ENCODE measurements at regions not wholly inside any gene's neighbourhood (a gene's known extent, or its start where the extent isn't known, plus 50 kb on each side); places are given as distances from the start of the nearest gene placed in this dataset.

DNA sequence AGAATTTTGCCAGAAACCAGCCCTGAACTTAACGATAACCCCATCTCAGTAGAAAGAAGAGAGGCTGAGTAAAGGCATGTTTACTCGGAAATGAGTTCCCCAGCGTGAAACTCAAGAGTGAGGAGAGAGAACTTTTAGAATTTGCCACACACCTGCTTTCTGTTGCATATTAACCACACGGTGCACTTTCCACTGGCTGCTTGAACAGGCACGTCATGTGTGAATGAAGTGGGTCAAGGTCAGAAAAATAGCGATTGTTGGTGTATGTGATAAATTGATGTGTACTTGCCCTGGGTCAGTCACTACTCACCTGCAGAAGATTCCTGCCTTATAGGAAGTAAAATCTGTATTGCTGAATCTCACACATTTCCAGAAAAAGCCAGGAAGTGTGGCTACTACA is 395.7 kb downstream of the TRIML1 start:
- intact Hi-C loops (cut with micrococcal nuclease) = no loop called here

- intact Hi-C loops (cut with micrococcal nuclease) = no loop called here
Measured at GRCh38 chr4:188536826-188537225, 397.6 kb downstream of the TRIML1 start.

GRCh38 chr4:188550296-188550695 is 411.1 kb downstream of the TRIML1 start:
- intact Hi-C loops (cut with micrococcal nuclease) = no loop called here

DNA sequence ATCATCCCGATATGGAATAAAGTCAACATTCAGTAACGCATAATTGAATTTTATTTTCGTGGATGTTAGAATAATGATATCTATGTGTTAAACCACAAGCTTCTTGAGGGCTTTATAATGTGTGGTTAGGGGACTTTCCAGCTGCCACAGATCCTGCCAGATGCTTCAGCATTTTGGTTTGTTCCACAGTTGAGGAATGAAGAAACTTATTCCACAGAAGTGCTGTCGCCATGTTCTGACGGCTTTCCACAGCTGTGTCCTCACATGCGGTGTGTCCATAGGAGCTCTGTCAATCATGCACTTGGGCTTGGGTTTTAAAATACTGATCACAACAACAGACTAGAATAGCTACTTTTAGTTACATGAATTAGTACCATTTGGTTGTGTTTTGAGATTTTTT is 411.9 kb downstream of the TRIML1 start:
- intact Hi-C loops (cut with micrococcal nuclease) = no loop called here

DNA sequence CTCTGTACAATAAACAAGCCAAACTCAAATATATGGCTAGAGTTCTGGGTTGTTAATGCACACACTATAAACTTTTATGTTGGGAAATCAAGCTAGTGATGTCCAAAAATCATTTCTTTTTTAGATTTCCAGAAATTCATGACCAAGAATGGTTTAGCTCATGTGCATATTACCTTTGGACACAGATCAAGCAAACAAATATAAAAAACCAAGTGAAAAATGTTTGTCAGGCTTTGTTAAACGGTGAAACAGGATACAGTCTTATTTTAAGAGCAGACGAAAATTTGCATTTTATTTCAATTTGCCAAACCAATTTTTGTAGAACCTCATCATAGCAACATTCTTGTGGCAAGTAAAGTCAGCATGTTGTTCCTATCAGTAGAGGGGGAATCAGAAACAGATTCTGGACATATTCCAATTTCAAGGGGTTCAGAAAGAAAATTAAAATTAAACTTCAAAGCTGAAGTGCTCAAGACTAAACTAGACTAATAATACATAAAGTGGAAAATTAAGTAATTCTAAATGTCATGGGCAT is 413.6 kb downstream of the TRIML1 start:
- intact Hi-C loops (cut with micrococcal nuclease) = no loop called here

DNA sequence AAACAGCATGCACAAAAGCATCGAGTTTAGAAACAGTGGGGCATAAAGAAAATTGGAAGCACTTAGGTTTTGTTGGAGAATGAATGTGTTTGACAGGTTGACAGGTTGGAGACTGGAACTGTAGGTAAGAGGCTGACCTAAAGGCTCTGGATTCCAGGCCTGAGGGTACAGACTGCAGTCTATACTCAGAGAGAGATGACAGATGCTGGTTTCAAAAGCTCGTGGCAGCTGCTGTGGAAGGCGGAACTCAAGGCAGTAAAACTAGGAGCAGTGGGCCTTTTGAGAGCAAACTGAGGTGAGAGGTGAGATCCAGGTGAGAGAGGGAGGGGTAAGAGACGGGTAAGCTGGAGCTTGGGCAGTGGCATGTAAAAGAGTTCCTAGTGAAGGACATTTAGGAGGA is 415.2 kb downstream of the TRIML1 start:
- intact Hi-C loops (cut with micrococcal nuclease) = no loop called here

- intact Hi-C loops (cut with micrococcal nuclease) = no loop called here
Measured at GRCh38 chr4:188573104-188573503, 433.9 kb downstream of the TRIML1 start.

- intact Hi-C loops (cut with micrococcal nuclease) = no loop called here
Measured at GRCh38 chr4:188578657-188579056, 439.4 kb downstream of the TRIML1 start.

GRCh38 chr4:188596021-188596420 is 456.8 kb downstream of the TRIML1 start:
- intact Hi-C loops (cut with micrococcal nuclease) = no loop called here

DNA sequence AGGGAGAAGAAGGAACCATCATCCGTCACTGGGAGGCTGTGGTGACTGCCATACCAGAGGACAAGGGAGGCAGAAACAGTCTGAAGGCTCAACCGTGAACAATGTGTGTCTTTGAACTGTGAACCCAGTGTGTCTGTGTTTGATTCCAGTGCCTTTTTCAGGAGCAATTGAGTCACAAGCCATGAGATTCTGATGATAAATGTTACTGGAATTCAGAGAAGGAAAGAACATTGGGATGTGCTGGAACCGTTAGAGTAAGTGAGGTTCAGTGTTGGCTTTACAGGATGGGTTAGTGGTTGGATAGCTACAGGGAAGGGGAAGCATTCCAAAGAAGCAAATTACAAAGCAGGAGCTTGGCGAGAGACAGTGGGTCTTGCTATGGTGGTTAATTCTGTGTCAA is 464.4 kb downstream of the TRIML1 start:
- intact Hi-C loops (cut with micrococcal nuclease) = no loop called here

DNA sequence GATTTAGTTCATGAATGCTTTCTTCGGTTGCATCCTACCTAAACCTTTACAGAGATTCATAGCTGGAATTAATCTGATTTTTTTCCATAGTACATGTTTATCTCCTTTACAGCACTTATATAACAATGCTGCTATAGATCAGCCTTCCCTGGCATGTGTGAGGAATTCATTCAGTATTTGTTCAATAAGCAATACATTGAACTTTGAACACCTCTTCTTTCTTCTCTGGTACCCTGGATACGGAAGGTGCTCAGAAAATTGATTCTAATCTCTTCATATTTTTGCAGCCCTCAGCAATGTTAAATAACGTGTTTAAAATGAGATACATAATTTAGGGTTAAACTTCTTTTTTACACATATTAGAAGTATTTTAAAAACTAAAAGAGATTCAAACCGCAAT is 467.4 kb downstream of the TRIML1 start:
- intact Hi-C loops (cut with micrococcal nuclease) = no loop called here

- intact Hi-C loops (cut with micrococcal nuclease) = no loop called here
Measured at GRCh38 chr4:188611143-188611542, 471.9 kb downstream of the TRIML1 start.

DNA sequence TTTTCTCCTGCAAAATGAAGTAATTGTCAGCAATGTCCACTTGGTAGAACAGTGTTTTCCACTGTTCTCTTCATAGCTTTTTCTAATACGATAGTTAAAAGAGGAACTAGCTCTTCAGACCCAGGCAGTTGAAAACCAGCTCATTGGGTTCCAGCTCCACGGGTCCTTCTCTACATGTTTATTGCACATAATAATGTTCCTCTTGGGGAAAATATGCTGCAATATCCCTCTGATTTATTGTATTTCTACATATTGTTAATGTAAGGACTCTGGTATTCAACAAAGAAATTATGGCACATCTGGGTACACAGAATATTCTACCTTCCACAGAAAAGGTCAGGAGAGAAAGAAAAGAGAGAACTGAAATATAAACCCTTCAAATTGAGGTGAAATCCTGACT is 473.4 kb downstream of the TRIML1 start:
- intact Hi-C loops (cut with micrococcal nuclease) = no loop called here

DNA sequence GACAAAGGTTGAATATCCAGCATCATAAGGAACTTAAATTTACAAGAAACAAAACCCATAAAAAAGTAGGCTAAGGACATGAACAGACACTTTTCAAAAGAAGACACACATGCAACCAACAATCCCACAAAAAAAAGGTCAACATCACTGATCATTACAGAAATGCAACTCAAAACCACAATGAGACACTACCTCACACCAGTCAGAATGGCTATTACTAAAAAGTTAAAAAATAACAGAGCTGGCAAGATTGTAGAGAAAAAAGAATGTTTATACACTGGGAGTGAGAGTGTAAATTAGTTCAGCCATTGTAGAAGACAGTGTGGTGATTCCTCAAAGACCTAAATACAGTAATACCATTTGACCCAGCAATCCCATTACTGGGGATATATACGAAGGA is 474.7 kb downstream of the TRIML1 start:
- intact Hi-C loops (cut with micrococcal nuclease) = no loop called here

DNA sequence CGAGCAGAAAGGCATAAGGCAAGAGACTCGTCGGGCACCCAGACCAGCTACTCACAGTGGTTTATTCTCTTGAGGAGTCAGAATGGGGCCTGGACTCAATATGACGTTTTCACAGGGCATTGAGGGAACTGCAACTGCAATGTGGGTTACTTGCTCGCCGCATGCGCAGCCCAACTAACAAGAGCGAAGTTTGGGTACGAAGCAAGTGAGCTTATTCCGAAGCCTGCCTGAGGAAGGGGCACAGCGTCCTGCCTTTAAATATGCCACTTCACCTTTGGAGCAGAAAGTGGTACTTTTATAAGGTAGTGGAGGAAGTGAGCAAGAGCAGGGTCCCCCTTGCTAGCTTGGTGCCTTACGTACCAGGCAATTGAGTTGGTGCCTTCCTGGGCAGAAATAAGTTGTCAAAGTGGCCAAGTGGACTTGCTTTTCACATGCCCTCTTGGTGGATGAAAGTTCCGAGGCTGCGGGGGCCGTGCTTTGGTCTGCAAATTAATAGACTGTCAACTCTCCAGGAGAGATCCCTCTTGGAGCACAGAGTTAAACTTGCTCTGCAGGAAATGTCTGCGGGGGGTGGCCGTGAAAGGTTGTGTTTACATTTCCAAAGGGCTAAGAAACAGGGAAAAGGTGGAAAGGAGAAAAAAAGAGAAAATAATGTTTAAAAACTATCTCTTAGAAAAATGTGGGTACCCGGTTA is 480.4 kb downstream of the TRIML1 start:
- intact Hi-C loops (cut with micrococcal nuclease) = no loop called here

DNA sequence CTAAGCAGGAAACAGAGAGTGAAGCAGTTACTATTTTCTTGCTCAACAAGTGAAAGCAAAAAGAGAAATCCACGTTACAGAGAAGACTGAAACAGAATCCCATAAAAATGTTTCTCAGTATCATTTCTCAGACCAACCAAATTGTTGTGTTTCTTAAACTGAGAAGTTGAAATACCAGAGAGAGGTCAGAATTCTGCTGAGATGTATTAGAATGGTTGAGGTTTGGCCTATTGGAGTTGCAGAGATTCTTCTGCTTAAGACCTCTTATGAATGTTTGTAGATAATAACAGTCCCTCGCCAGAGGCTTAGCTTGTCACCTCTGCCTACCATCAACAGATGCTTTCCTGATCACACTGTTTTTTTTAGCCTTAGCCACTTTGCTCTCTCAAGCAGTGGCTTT is 481.4 kb downstream of the TRIML1 start:
- intact Hi-C loops (cut with micrococcal nuclease) = no loop called here

DNA sequence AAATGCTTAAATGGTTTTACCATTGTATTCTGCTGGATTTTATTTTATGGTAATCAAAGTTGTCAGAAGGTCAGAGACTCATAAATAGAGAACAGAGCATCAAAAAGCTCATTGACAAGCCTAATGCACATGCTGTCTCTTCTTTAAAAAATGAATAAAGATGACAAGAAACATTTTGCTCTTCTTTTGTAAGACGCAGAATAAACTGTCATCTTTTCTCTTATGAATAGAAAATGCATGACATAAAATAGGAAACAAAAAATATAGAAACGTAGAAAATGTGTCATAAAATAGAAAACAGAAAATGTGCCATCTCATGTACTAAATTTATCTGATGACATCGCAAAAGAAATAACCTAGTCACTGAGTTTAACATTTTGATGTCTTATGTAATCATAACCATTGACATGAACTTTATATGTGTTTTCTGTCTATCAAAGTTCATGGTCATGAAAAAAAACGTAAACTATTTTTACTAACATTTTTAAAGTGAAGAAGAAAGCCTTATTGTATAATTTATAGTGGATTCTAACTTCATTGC is 484.1 kb downstream of the TRIML1 start:
- intact Hi-C loops (cut with micrococcal nuclease) = no loop called here

GRCh38 chr4:188624370-188624769 is 485.1 kb downstream of the TRIML1 start:
- intact Hi-C loops (cut with micrococcal nuclease) = no loop called here

DNA sequence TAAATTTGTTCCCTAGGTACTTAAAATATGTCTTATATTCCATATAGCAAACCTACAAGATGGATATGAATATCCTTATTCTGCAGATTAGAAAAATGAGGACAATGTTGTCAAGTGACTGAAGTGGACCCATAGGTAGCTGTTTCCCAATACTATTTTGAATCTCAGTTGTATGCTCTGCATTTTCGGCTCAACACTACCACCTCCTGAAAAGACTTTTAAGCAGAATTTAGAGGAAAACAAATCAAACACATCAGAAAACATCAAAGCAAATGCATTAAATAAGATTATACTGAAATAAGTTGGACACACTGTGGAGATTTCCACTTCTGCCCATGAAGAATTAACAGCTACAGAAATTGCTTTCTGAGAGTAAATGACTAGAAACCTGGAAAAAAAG is 488.7 kb downstream of the TRIML1 start:
- intact Hi-C loops (cut with micrococcal nuclease) = no loop called here

DNA sequence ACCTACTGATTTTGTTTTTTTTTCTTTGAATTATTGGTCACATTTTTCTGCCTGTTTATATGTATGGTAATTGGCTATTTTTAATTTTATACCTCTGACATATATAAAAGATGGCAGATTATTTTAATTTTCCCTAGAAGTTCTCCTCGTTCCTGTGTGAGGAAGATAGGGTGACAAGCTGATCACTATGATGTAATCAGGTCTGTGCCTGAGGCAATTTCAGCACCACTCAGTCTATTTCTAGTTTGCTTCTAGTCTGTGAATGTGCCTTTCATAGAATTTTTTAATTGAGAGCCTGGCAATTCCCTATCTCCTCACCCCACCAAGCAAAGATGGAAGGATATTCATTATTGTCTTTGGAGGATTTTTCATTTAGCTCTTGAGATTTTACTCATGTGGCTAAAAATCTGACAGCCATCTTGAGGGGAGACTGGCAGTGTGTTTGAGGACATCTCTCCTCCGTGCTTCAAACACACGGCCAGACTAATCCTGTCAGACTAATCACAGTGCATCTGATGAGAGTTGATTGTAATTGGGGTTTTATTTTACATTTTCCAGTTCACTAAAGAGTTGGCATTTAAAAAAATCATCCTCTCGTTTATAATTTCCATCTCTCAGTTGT is 500.3 kb downstream of the TRIML1 start:
- intact Hi-C loops (cut with micrococcal nuclease) = no loop called here

DNA sequence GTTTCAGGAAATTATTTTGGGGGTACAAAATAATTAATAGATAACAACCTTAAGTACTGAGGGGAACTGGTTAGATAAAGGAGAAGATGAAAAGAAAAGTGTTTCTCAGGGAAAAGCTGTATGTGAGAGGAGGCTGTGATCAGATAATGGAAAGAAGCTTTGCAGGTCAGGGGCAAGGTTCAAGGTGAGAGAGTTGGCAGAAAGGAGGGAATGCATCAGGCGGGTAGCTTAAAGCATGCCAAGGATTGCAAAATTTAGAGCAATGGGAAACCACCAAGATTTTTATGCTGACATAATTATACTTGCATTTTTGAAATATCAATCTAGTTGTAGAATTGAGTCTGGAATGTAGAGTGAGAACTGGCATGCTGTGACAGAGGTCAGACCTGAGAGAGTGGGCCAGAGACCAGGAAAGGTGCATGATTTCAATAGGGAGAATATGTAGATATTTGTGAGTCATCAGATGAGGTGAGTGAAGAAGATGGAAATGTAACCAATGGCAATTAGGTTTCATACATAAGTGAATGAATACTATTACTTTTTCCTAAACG is 508.7 kb downstream of the TRIML1 start:
- intact Hi-C loops (cut with micrococcal nuclease) = no loop called here

DNA sequence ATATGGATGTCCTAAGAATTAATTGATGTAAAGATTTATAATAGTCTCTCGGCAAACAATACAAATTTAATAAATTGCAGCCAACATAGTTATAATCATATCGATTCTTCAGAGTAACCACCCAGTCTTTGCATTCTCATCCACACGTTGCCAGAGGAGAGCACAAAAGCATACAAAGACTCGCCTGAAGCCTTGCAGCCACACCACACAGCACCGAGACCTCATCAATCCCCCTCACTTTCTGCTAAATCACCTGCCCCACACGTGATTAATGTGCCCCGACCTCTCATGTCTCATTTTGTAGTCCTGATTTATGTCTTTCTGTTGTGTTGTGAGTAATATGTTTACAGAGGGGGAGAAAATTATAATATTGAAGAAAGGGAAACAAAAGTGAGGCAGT is 510.4 kb downstream of the TRIML1 start:
- intact Hi-C loops (cut with micrococcal nuclease) = no loop called here

- intact Hi-C loops (cut with micrococcal nuclease) = no loop called here
Measured at GRCh38 chr4:188650516-188650915, 511.3 kb downstream of the TRIML1 start.
